ENCODE measurements at regions not wholly inside any gene's neighbourhood (a gene's known extent, or its start where the extent isn't known, plus 50 kb on each side); places are given as distances from the start of the nearest gene placed in this dataset.

DNA sequence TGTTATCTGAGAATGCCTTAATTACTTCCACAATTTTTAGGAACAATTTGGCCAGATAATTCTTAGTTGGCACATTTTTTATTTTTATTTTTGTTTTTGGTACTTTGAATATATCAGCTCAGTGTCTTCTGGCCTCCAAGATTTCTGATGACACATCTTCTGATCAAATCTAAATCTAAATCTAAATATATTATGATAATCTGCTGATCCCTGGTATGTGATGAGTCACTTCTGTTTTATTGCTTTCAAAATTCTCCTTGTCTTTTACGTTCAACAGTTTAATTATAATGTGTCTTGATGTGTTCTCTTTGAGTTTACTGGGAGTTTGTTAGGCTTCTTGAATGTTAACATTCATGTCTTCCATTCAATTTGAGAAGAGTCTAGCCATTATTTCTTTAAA lies 436.8 kb downstream of the CDH9 start:
- H3K4me3 ChIP-seq (ENCODE audit: low read depth in 2 of 2, low read length in 2 of 2) = no peak overlapping the region
- H3K27ac ChIP-seq (ENCODE audit: low read length) = no peak overlapping the region
- in situ Hi-C loops (cut with HindIII; ENCODE audit: low pct_unique_long_range_greater_than_20kb, low sequenced_read_pairs) (no loop called here), intact Hi-C loops (cut with micrococcal nuclease; ENCODE audit: unreplicated experiment) (no loop called here)
- no peaks in the 10 kb centered on the region for H3K9me3 ChIP-seq (ENCODE audit: control insufficient read depth, insufficient read depth, low read depth, low read length)
- H3K27me3 ChIP-seq (ENCODE audit: control insufficient read depth, insufficient read depth, low read length) = no peaks in the 10 kb centered on the region
- ChIA-PET POLR2A (no interaction called here), CTCF (no interaction called here)
- ATAC-seq = no peak
- no peak for TF ChIP-seq TCF7L2 (IDR thresholded peaks at IDR 0.05; ENCODE audit: low read depth, low read length)
- no peak for TF ChIP-seq CTCF (IDR thresholded peaks at IDR 0.05)
- no peak for TF ChIP-seq SIN3A (IDR thresholded peaks at IDR 0.05; ENCODE audit: borderline replicate concordance, insufficient read depth, low read depth, low read length)
- no peak for TF ChIP-seq POLR2AphosphoS5 (IDR thresholded peaks at IDR 0.05; ENCODE audit: low read depth, low read length)
- TF ChIP-seq REST (IDR thresholded peaks at IDR 0.05; ENCODE audit: insufficient read depth in 1 of 2, low read depth in 2 of 2, low read length in 1 of 2) = no peak
- DNase-seq (ENCODE audit: low read depth, low spot score) = no peak
- no TSS peak for BruUV-seq (replicated peaks)
- H3K4me1 ChIP-seq (ENCODE audit: control insufficient read depth, insufficient read depth, low read length) = no peaks in the 10 kb centered on the region
- H3K36me3 ChIP-seq (ENCODE audit: control insufficient read depth, insufficient read depth, low read length) = no peaks in the 10 kb centered on the region

- no peak for DNase-seq (ENCODE audit: low read depth, low spot score)
Observed at GRCh38 chr5:26582350-26583045, 455.9 kb downstream of the CDH9 start.

More at GRCh38 chr5:26582350-26583045, 455.9 kb downstream of the CDH9 start:
- Histone ChIP-seq H3K4me1 (ENCODE audit: control insufficient read depth, insufficient read depth, low read length) (no peaks in the 10 kb centered on the region), H3K4me3 (ENCODE audit: low read depth in 2 of 2, low read length in 2 of 2) (no peak overlapping the region), H3K27me3 (ENCODE audit: control insufficient read depth, insufficient read depth, low read length) (no peaks in the 10 kb centered on the region), H3K36me3 (ENCODE audit: control insufficient read depth, insufficient read depth, low read length) (no peaks in the 10 kb centered on the region), H3K9me3 (ENCODE audit: control insufficient read depth, insufficient read depth, low read depth, low read length) (no peaks in the 10 kb centered on the region), H3K27ac (ENCODE audit: low read length) (no peak overlapping the region)
- ATAC-seq = no peak
- no TSS peak for BruUV-seq (replicated peaks)
- intact Hi-C loops (cut with micrococcal nuclease; ENCODE audit: unreplicated experiment) = no loop called here
- in situ Hi-C loops (cut with HindIII; ENCODE audit: low pct_unique_long_range_greater_than_20kb, low sequenced_read_pairs) = no loop called here
- ChIA-PET CTCF (no interaction called here), POLR2A (no interaction called here)
- TF ChIP-seq CTCF (IDR thresholded peaks at IDR 0.05) (no peak), TCF7L2 (IDR thresholded peaks at IDR 0.05; ENCODE audit: low read depth, low read length) (no peak), REST (IDR thresholded peaks at IDR 0.05; ENCODE audit: insufficient read depth in 1 of 2, low read depth in 2 of 2, low read length in 1 of 2) (no peak), POLR2AphosphoS5 (IDR thresholded peaks at IDR 0.05; ENCODE audit: low read depth, low read length) (no peak), SIN3A (IDR thresholded peaks at IDR 0.05; ENCODE audit: borderline replicate concordance, insufficient read depth, low read depth, low read length) (no peak)
